ENCODE measurements at regions not wholly inside any gene's neighbourhood (a gene's known extent, or its start where the extent isn't known, plus 50 kb on each side); places are given as distances from the start of the nearest gene placed in this dataset.

DNA sequence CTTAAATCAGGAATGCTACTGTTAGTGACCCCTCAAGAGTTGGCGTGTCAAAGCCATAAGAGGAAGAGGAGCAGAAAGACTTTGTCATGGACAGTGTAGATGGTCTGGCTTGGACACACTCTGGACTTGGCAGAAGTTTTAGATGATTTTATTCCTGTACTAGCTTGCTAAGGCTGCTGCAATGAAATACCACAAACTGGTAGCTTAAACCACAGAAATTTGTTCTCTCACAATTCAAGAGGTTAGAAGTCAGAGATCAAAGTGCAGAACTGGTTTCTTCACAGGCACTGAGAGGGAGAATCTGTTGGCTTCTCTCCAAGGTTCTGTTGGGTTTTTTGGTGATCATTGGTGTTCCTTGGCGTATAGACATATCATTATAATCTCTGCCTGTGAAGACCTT, 869.8 kb upstream of the B3GALT2 start:
- Histone ChIP-seq H3K4me2 (ENCODE audit: low read depth, low read length, poor library complexity, severe bottlenecking) (no peak overlapping the region), H3K9me3 (ENCODE audit: insufficient read depth, low read depth, low read length) (no peaks in the 10 kb centered on the region), H3K9me2 (replicated peaks; ENCODE audit: low read depth, low read length) (no peaks in the 10 kb centered on the region), H3K79me2 (ENCODE audit: insufficient read depth, low read length) (no peaks in the 10 kb centered on the region), H3F3A (ENCODE audit: low read depth) (no peaks in the 10 kb centered on the region), H2AFZ (ENCODE audit: low read length) (no peak overlapping the region), H4K20me1 (ENCODE audit: insufficient read depth, low read length, poor library complexity, severe bottlenecking) (no peaks in the 10 kb centered on the region), H3K9ac (ENCODE audit: low read depth, low read length, poor library complexity, severe bottlenecking) (no peak overlapping the region), H3K4me1 (ENCODE audit: insufficient read depth, low read length, poor library complexity, severe bottlenecking) (no peaks in the 10 kb centered on the region), H3K27me3 (ENCODE audit: insufficient read depth, low read length, poor library complexity, severe bottlenecking) (no peaks in the 10 kb centered on the region), H3K36me3 (ENCODE audit: insufficient read depth, low read length) (no peaks in the 10 kb centered on the region), H3K4me3 (ENCODE audit: low read length, poor library complexity, severe bottlenecking) (no peak overlapping the region)
- TF ChIP-seq, protein P1, sequence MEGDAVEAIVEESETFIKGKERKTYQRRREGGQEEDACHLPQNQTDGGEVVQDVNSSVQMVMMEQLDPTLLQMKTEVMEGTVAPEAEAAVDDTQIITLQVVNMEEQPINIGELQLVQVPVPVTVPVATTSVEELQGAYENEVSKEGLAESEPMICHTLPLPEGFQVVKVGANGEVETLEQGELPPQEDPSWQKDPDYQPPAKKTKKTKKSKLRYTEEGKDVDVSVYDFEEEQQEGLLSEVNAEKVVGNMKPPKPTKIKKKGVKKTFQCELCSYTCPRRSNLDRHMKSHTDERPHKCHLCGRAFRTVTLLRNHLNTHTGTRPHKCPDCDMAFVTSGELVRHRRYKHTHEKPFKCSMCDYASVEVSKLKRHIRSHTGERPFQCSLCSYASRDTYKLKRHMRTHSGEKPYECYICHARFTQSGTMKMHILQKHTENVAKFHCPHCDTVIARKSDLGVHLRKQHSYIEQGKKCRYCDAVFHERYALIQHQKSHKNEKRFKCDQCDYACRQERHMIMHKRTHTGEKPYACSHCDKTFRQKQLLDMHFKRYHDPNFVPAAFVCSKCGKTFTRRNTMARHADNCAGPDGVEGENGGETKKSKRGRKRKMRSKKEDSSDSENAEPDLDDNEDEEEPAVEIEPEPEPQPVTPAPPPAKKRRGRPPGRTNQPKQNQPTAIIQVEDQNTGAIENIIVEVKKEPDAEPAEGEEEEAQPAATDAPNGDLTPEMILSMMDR (conservative IDR thresholded peaks at IDR 0.05; ENCODE audit: low read length), result no peak
- TF ChIP-seq EZH2phosphoT487 (IDR thresholded peaks at IDR 0.05; ENCODE audit: borderline replicate concordance), result no peak

DNA sequence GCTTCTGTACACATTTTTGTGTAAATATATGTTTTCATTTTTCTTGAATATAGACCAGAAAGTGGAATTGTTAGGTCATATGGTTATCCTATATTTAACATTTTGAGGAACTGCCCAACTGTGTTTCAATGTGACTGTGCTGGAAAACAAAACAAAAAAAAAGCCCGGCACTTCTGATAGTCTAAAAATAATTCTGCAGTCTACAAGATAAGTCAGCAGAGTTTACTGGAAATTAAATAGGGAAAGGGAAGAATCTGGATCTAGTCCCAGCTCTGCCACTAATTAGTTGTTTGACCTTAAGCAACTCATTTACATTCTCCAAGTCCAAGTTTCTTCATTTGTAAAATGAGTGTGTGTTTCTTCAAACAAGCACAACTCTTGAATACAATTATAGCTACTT, 869.1 kb upstream of the B3GALT2 start:
- TF ChIP-seq, protein P1 (conservative IDR thresholded peaks at IDR 0.05; ENCODE audit: low read length), result no peak
- Histone ChIP-seq H2AFZ (ENCODE audit: low read length) (no peak overlapping the region), H3K9me3 (ENCODE audit: insufficient read depth, low read depth, low read length) (no peaks in the 10 kb centered on the region), H3K4me1 (ENCODE audit: insufficient read depth, low read length, poor library complexity, severe bottlenecking) (no peaks in the 10 kb centered on the region), H3K36me3 (ENCODE audit: insufficient read depth, low read length) (no peaks in the 10 kb centered on the region), H3K79me2 (ENCODE audit: insufficient read depth, low read length) (no peaks in the 10 kb centered on the region), H3K4me2 (ENCODE audit: low read depth, low read length, poor library complexity, severe bottlenecking) (no peak overlapping the region), H3K9ac (ENCODE audit: low read depth, low read length, poor library complexity, severe bottlenecking) (no peak overlapping the region), H3K9me2 (replicated peaks; ENCODE audit: low read depth, low read length) (no peaks in the 10 kb centered on the region), H3K4me3 (ENCODE audit: low read length, poor library complexity, severe bottlenecking) (no peak overlapping the region), H3K27me3 (ENCODE audit: insufficient read depth, low read length, poor library complexity, severe bottlenecking) (no peaks in the 10 kb centered on the region), H4K20me1 (ENCODE audit: insufficient read depth, low read length, poor library complexity, severe bottlenecking) (no peaks in the 10 kb centered on the region), H3F3A (ENCODE audit: low read depth) (no peaks in the 10 kb centered on the region)

DNA sequence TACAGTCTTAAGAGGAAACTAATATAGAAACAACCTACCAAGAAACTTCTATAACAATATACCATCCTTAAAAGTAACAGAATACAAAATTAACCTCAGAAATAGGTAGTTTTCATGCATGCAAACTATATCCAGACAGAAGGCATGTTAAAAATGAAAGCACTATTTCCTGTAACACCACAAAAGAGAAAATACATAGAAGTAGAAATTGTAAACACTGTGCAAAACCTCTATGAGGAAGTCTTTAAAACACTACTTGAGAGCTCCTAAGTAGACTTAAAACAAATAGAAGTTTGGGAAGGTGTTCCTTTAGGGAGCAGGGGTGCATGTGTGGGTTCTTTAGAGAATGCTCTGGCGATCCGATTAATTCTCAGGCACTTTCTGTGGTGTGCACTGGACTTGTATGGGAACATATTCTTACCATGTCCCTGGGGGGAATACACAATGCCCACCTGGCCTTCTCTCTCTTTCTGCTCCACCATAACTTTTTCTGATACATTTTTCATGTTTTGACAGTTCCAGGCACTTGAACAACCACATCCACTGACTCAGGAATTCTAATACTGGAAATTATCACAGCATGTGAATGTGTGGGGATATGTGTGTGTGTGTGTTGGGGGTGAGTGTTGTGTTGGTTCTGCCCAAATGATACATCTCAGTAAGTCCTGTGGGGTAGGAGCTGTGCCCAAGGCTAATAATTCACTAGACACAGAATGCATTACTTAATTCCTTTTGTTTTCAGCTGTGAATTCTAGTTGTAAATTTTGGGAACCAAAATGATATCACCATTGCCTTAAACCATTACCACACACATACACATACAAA, 866.3 kb upstream of the B3GALT2 start:
- H3K27me3 ChIP-seq (ENCODE audit: insufficient read depth, low read length, poor library complexity, severe bottlenecking), result no peaks in the 10 kb centered on the region
- no peak overlapping the region for H3K4me2 ChIP-seq (ENCODE audit: low read depth, low read length, poor library complexity, severe bottlenecking)
- H3K4me1 ChIP-seq (ENCODE audit: insufficient read depth, low read length, poor library complexity, severe bottlenecking), result no peaks in the 10 kb centered on the region

More for the DNA sequence above, 866.3 kb upstream of the B3GALT2 start:
- no peak overlapping the region for H2AFZ ChIP-seq (ENCODE audit: low read length)
- TF ChIP-seq, protein P1 (conservative IDR thresholded peaks at IDR 0.05; ENCODE audit: low read length), result no peak
- TF ChIP-seq EZH2phosphoT487 (IDR thresholded peaks at IDR 0.05; ENCODE audit: borderline replicate concordance), result no peak
- H4K20me1 ChIP-seq (ENCODE audit: insufficient read depth, low read length, poor library complexity, severe bottlenecking), result no peaks in the 10 kb centered on the region
- no peak overlapping the region for H3K9ac ChIP-seq (ENCODE audit: low read depth, low read length, poor library complexity, severe bottlenecking)
- no peaks in the 10 kb centered on the region for H3K36me3 ChIP-seq (ENCODE audit: insufficient read depth, low read length)
- no peak overlapping the region for H3K4me3 ChIP-seq (ENCODE audit: low read length, poor library complexity, severe bottlenecking)
- no peaks in the 10 kb centered on the region for H3K9me2 ChIP-seq (replicated peaks; ENCODE audit: low read depth, low read length)
- H3F3A ChIP-seq (ENCODE audit: low read depth), result no peaks in the 10 kb centered on the region
- H3K79me2 ChIP-seq (ENCODE audit: insufficient read depth, low read length), result no peaks in the 10 kb centered on the region
- no peaks in the 10 kb centered on the region for H3K9me3 ChIP-seq (ENCODE audit: insufficient read depth, low read depth, low read length)

All from Loucy (cell line).